Neuronal stem cell (in vitro differentiated cells): ENCODE measurements at regions not wholly inside any gene's neighbourhood (a gene's known extent, or its start where the extent isn't known, plus 50 kb on each side); places are given as distances from the start of the nearest gene placed in this dataset.
A peak's percentile ranks its signal among the peaks of the same experiment; 100 is the strongest.
"Not testable (repeated sequence)": the region's sequence is repeated elsewhere in the genome, so short reads cannot be mapped to it uniquely, and the experiment has no call there.

Source experiments
- DNase-seq: peaks from one replicate; pipeline ENCODE4 v3.0.0-alpha.2; 2013; ENCODE audit warnings: low spot score
- H2AFZ ChIP-seq: one replicate; pipeline ENCODE4 v1.6.1; 2013; ENCODE audit warnings: mild to moderate bottlenecking, low read length, inconsistent platforms
- H2AK5ac ChIP-seq: 2 replicates; pipeline ENCODE4 v1.6.1; 2013; ENCODE audit warnings: low read depth, mild to moderate bottlenecking, inconsistent platforms, low read length, moderate library complexity, mixed read lengths
- H2BK120ac ChIP-seq: 2 replicates; pipeline ENCODE4 v1.6.1; 2013; ENCODE audit warnings: low read depth, mild to moderate bottlenecking, inconsistent platforms, low read length, moderate library complexity, mixed read lengths
- H2BK12ac ChIP-seq: one replicate; pipeline ENCODE4 v1.6.1; 2013; ENCODE audit warnings: low read length, inconsistent platforms
- H2BK15ac ChIP-seq: 2 replicates; pipeline ENCODE4 v1.6.1; 2013; ENCODE audit warnings: mild to moderate bottlenecking, low read length, inconsistent platforms, mixed read lengths
- H2BK5ac ChIP-seq: one replicate; pipeline ENCODE4 v1.6.1; 2013; ENCODE audit warnings: inconsistent platforms, mild to moderate bottlenecking, low read length, moderate library complexity
- H3K14ac ChIP-seq: one replicate; pipeline ENCODE4 v1.6.1; 2013; ENCODE audit warnings: low read length, inconsistent platforms
- H3K18ac ChIP-seq: 2 replicates; pipeline ENCODE4 v1.6.1; 2013; ENCODE audit warnings: low read length, inconsistent platforms
- H3K23ac ChIP-seq: 2 replicates; pipeline ENCODE4 v1.6.1; 2013; ENCODE audit warnings: low read depth, mild to moderate bottlenecking, mixed read lengths, low read length, inconsistent platforms; ENCODE audit not compliant: poor library complexity
- H3K27ac ChIP-seq: replicated peaks from 3 replicates; pipeline ENCODE4 v1.5.1; 2013; ENCODE audit warnings: low read length, inconsistent platforms
- H3K27me3 ChIP-seq, 3 experiments: 2 replicates each; pipeline ENCODE4 v1.6.1; 2013; ENCODE audit warnings: low read length in 3 of 3, mild to moderate bottlenecking in 2 of 3, inconsistent platforms in 1 of 3, low read depth in 1 of 3, mixed read lengths in 1 of 3, moderate library complexity in 1 of 3; ENCODE audit not compliant: control insufficient read depth in 3 of 3, insufficient read depth in 3 of 3
- H3K36me3 ChIP-seq, 2 donors: replicated peaks in 1 of 2; 2 replicates each; pipeline ENCODE4 v1.6.1; 2013; ENCODE audit warnings: low read length in 2 of 2; ENCODE audit not compliant: control insufficient read depth in 2 of 2, insufficient read depth in 2 of 2
- H3K4ac ChIP-seq: 2 replicates; pipeline ENCODE4 v1.6.1; 2013; ENCODE audit warnings: inconsistent platforms, mild to moderate bottlenecking, low read length, moderate library complexity
- H3K4me1 ChIP-seq, 2 donors: 1 replicate in 1 of 2; 2 replicates in 1 of 2; pipeline ENCODE4 v1.6.1; 2013; ENCODE audit warnings: low read length in 2 of 2, low read depth in 1 of 2; ENCODE audit not compliant: control insufficient read depth in 2 of 2, insufficient read depth in 1 of 2
- H3K4me2 ChIP-seq: one replicate; pipeline ENCODE4 v1.6.1; 2013; ENCODE audit warnings: mild to moderate bottlenecking, low read length, inconsistent platforms; ENCODE audit not compliant: insufficient read depth, poor library complexity, severe bottlenecking
- H3K4me3 ChIP-seq, 2 donors: 2 replicates each; pipeline ENCODE4 v1.5.1; 2013; ENCODE audit warnings: low read length in 2 of 2, mild to moderate bottlenecking in 2 of 2, inconsistent platforms in 1 of 2, moderate library complexity in 1 of 2
- H3K79me1 ChIP-seq: one replicate; pipeline ENCODE4 v1.6.1; 2013; ENCODE audit warnings: low read depth, mild to moderate bottlenecking, inconsistent platforms, low read length, moderate library complexity
- H3K9ac ChIP-seq: one replicate; pipeline ENCODE4 v1.6.1; 2013; ENCODE audit warnings: mild to moderate bottlenecking, low read depth, low read length, inconsistent platforms; ENCODE audit not compliant: poor library complexity
- H3K9me3 ChIP-seq, 2 donors: replicated peaks in 1 of 2; 2 replicates each; pipeline versions ENCODE3 to v1.6.1; 2013; ENCODE audit warnings: low read length in 2 of 2, mild to moderate bottlenecking in 2 of 2, inconsistent platforms in 1 of 2, low read depth in 1 of 2, mixed read lengths in 1 of 2, moderate library complexity in 1 of 2; ENCODE audit not compliant: control insufficient read depth in 2 of 2, insufficient read depth in 1 of 2
- H4K8ac ChIP-seq: one replicate; pipeline ENCODE4 v1.6.1; 2013; ENCODE audit warnings: low read depth, mild to moderate bottlenecking, inconsistent platforms, low read length, moderate library complexity
- H4K91ac ChIP-seq: one replicate; pipeline ENCODE4 v1.6.1; 2013; ENCODE audit warnings: low read length, low read depth, mild to moderate bottlenecking, inconsistent platforms; ENCODE audit not compliant: poor library complexity
- WGBS, 2 donors: extraction: QIAGEN DNeasy Blood & Tissue Kit; methylation state at CpG; one replicate each; pipeline ENCODE4 v1.1.7; 2013; ENCODE audit warnings: missing lambda C conversion rate in 2 of 2, mixed read lengths in 1 of 2; ENCODE audit not compliant: insufficient read length in 2 of 2, insufficient replicate concordance in 1 of 2; ENCODE audit errors: extremely low coverage in 2 of 2; 5-methylcytosine and 5-hydroxymethylcytosine counted together

DNA sequence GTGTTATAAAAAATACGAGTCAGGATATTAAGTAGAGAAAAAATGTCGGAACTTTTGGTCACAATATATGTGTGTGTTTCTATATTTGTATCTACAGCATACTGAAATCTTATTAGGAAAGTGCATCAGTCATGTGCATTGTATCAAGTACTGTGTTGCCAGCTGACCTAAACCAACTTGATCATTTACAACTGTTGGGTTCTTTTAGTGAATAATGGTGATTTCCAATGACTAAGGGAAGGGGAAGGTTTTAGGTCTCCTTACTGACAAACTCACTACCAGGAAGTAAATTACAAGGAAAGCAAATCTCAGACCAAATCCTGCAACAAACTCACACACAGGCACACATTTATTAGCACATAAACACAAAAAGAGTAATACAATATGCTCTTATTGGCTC is 142.7 kb downstream of the TSEN15 start:
- no peak overlapping the region for H2AK5ac ChIP-seq
- H3K4ac ChIP-seq: no peak overlapping the region
- H2AFZ ChIP-seq: no peak overlapping the region
- no peaks in the 10 kb centered on the region for H3K79me1 ChIP-seq
- WGBS, 2 donors: no CpG with 5 or more reads among the region's 2 CpGs
- no peak overlapping the region for H4K8ac ChIP-seq
- H3K4me3 ChIP-seq: no peak overlapping the region
- no peak overlapping the region for H3K9ac ChIP-seq
- H4K91ac ChIP-seq: no peak overlapping the region
- H3K4me2 ChIP-seq: no peak overlapping the region
- H2BK12ac ChIP-seq: no peak overlapping the region
- DNase-seq: no peak
- H3K36me3 ChIP-seq: no peaks in the 10 kb centered on the region
- no peak overlapping the region for H2BK15ac ChIP-seq
- H3K27ac ChIP-seq: no peak overlapping the region
- no peak overlapping the region for H2BK5ac ChIP-seq
- peaks cover 0 to 8% of the 10 kb centered on the region in 2 donors for H3K4me1 ChIP-seq
- no peak overlapping the region for H3K23ac ChIP-seq
- no peaks in the 10 kb centered on the region for H3K9me3 ChIP-seq
- no peak overlapping the region for H3K18ac ChIP-seq
- no peak overlapping the region for H3K14ac ChIP-seq
- H2BK120ac ChIP-seq: no peak overlapping the region
- peaks cover 0 to 9% (median 0%) of the 10 kb centered on the region in 3 experiments for H3K27me3 ChIP-seq

DNA sequence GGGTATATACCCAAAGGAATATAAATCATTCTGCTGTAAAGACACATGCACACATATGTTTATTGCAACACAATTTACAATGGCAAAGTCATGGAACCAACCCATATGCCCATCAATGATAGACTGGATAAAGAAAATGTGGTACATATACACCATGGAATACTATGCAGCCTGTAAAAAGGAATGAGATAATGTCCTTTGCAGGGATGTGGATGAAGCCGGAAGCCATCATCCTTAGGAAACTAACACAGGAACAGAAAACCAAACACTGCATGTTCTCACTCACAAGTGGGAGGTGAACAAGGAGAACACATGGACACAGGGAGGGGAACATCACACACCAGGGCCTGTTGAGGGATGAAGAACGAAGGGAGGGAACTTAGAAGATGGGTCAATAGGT is 144.2 kb downstream of the TSEN15 start:
- H3K14ac ChIP-seq, H2BK5ac ChIP-seq, H3K23ac ChIP-seq, DNase-seq, H3K9me3 ChIP-seq, H3K27me3 ChIP-seq, H3K4me2 ChIP-seq, H4K91ac ChIP-seq, H2BK15ac ChIP-seq, H3K4me3 ChIP-seq, H2BK12ac ChIP-seq, H4K8ac ChIP-seq, H3K18ac ChIP-seq, H2BK120ac ChIP-seq, H2AFZ ChIP-seq, H3K79me1 ChIP-seq, H3K27ac ChIP-seq, H2AK5ac ChIP-seq, H3K9ac ChIP-seq, H3K36me3 ChIP-seq, H3K4ac ChIP-seq: not testable (repeated sequence)
- no CpG with 5 or more reads among the region's 2 CpGs for WGBS, 2 donors
- peaks cover 4 to 17% of the 10 kb centered on the region in 2 donors for H3K4me1 ChIP-seq

DNA sequence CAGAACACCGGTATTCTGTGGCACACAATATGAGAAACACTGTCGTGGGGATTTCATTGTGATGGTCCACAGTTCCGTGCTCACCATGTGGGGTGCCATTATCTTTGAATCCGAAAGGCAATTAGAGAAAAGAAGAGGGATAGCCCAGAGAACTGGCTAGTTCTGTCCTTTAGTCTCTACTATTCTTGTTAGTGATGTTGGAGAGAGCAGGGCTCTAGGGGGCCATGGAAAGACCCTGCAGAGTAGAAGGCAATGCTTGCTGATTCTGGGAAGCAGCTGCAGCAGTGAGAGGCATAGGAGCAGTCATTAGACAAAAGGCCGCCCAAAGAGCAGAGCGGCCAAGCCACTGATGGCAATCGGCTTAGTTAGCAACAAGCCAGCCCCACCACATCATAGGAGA is 146.3 kb downstream of the TSEN15 start:
- H3K36me3 ChIP-seq: no peaks in the 10 kb centered on the region
- peaks cover 0 to 6% (median 0%) of the 10 kb centered on the region in 3 experiments for H3K27me3 ChIP-seq
- no CpG with 5 or more reads among the region's 7 CpGs for WGBS, 2 donors
- peak; percentile 48 for DNase-seq
- no peaks in the 10 kb centered on the region for H3K9me3 ChIP-seq
- H3K4me3 ChIP-seq: no peak overlapping the region
- no peak overlapping the region for H3K4me2 ChIP-seq
- no peak overlapping the region for H2BK120ac ChIP-seq
- H4K91ac ChIP-seq: no peak overlapping the region
- no peak overlapping the region for H3K18ac ChIP-seq
- H3K27ac ChIP-seq: peak overlapping the region; percentile 27
- no peak overlapping the region for H4K8ac ChIP-seq
- no peak overlapping the region for H3K14ac ChIP-seq
- H3K79me1 ChIP-seq: no peaks in the 10 kb centered on the region
- H2BK15ac ChIP-seq: no peak overlapping the region
- H3K9ac ChIP-seq: no peak overlapping the region
- no peak overlapping the region for H2BK12ac ChIP-seq
- H3K4ac ChIP-seq: no peak overlapping the region
- H2AK5ac ChIP-seq: no peak overlapping the region
- no peak overlapping the region for H3K23ac ChIP-seq
- peaks cover 4 to 14% of the 10 kb centered on the region in 2 donors for H3K4me1 ChIP-seq
- no peak overlapping the region for H2AFZ ChIP-seq
- H2BK5ac ChIP-seq: no peak overlapping the region

DNA sequence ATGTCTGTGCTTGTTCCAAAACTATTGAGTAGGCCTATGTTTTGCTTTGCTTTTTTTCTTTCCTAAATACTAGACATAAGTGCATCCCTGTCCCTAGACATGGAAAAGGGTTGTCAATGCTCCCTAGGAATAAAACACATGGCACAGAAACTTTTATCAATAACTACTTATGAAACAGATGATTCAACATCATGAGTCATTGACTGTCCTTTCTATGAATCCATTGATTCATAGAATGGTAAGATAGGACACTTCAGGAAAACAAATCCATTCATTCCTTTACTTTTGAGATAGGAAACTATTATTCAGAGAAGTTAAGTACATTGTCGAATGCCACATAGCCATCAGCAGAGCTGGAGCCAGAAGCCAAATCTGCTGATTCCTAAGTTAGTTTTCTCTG is 147.5 kb downstream of the TSEN15 start:
- Histone ChIP-seq H3K23ac (no peak overlapping the region), H2BK15ac (no peak overlapping the region), H4K8ac (no peak overlapping the region), H3K14ac (no peak overlapping the region), H3K4ac (no peak overlapping the region), H3K9ac (no peak overlapping the region), H3K4me1 (peaks cover 4 to 14% of the 10 kb centered on the region in 2 donors), H2AK5ac (no peak overlapping the region), H4K91ac (no peak overlapping the region), H3K18ac (no peak overlapping the region), H3K4me3 (no peak overlapping the region), H3K9me3 (no peaks in the 10 kb centered on the region), H2BK5ac (no peak overlapping the region), H2BK12ac (no peak overlapping the region), H3K4me2 (no peak overlapping the region), H3K36me3 (no peaks in the 10 kb centered on the region), H2AFZ (no peak overlapping the region), H3K27me3 (no peaks in the 10 kb centered on the region), H3K79me1 (no peaks in the 10 kb centered on the region), H3K27ac (no peak overlapping the region), H2BK120ac (no peak overlapping the region)
- no peak for DNase-seq
- no CpG with 5 or more reads among the region's 1 CpG for WGBS, 2 donors
